ENCODE measurements at regions not wholly inside any gene's neighbourhood (a gene's known extent, or its start where the extent isn't known, plus 50 kb on each side); places are given as distances from the start of the nearest gene placed in this dataset.
A peak's percentile ranks its signal among the peaks of the same experiment; 100 is the strongest.

DNA sequence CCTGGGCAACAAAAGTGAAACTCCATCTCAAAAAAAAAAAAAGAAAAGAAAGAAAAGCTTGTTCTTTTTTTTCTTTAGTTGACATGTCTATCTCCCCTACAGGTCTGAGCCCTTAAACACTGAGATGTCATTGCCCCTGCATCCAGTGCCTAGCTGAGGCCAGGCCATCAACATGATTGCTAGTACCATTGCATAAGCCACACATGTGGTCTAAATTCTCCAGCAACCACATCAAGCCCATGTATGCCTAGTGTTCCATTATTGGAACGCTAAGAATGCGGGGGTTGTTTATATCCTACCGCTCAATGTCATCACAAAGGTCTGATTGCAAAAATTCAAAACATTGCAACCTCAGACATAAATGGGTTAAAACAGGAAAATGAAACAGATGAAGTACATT is 62.7 kb downstream of the NPTX2 start:
- no peak for DNase-seq

DNA sequence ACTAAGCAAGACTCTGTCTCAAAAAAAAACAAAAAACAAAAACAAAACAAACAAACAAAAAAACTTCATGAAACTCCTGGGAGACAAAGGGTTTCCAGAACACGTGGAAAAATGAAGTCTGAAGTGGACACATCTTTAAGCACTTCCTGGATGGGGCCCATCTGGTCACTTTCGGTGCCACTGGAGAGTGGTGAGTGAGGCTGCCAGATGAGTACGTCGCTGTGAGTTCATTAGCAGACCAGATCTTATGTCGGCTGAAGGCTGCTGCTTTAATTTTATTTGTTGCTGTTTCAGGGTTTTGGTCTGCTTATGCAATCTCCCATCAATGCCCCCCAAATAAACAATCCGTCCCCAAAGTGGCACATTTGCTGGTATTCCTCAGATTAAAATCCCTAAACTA is 64.4 kb downstream of the NPTX2 start:
- DNase-seq, result peak; percentile 31

DNA sequence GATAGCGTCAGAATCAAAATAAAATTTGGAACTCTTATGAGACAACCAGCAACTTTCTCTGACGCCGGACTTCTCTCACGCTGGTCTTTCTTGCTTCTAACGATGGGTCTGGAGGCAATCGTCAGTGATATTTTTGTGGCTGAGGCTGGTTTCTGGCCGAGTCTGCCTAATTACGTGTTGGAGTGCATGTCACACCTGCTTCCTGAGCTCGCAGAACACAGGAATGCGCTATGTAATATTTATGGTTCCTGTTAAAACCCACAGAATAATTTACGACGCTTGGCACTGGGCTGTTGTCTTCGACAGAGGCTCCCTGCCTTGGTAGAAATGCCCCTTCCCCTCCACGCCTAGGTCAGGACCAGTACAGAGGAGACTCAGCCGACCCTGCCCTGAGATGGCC is 64.9 kb downstream of the NPTX2 start:
- peak; percentile 90 for DNase-seq

DNA sequence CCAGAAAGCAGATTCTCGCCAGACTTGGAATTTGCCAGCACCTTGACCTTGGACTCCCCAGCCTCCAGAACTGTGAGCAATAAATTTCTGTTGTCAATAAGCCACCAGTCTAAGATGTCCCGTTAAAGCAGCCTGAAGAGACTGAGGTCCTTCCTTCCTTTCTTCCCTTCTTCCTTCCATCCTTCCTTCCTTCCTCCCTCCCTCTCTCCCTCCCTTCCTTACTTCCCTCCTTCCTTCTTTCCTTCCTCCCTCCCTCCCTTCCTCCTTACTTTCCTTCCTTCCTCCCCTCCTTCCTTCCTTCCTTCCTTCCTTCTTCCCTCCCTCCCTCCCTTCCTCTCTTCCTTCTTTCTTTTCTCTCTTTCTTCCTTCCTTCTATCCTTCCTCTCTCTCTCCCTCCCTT is 66.4 kb downstream of the NPTX2 start:
- no peak for DNase-seq

DNA sequence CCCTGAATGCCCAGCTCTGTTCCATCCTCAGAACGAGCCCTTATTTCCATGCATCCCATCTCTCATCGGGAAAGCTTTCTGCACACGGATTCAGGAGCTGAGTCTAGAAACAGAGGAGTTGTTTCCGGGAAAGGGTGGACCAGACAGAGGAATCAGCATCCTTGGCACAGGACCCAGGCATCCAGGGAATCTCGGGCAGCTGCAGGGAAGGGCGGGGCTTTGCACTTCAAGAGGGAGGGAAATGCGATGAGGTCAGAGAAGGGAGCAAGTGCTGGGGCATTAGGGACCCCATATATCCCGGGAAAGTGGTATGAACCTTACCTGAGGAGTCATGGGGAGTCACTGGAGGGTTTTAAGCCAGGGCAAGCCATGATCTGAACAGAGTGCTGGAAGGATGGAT is 68.5 kb downstream of the NPTX2 start:
- no peak for DNase-seq

DNA sequence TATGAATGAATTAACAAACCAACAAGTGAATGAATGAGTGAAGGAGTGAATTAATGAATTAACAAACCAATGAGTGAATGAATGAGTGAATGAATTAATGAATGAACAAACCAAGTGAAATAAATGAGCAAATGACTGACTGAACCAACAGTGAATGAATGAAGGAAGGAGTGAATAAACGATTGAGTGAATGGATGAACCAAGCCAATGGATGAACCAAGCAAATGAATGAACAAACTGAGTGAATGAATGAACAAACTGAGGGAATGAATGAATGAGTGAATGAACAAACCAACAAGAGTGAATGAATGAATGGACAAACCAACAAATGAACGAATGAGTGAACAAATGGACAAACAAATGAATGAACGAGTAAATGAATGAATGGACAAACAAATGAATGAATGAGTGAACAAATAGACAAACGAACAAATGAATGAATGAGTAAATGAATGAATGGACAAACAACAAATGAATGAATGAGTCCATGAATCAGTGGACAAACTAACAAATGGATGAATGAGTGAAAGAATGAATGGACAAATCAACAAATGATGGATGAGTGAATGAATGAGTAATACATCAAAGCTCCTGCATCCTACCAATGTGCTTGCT is 69.5 kb downstream of the NPTX2 start:
- DNase-seq, result no peak

DNA sequence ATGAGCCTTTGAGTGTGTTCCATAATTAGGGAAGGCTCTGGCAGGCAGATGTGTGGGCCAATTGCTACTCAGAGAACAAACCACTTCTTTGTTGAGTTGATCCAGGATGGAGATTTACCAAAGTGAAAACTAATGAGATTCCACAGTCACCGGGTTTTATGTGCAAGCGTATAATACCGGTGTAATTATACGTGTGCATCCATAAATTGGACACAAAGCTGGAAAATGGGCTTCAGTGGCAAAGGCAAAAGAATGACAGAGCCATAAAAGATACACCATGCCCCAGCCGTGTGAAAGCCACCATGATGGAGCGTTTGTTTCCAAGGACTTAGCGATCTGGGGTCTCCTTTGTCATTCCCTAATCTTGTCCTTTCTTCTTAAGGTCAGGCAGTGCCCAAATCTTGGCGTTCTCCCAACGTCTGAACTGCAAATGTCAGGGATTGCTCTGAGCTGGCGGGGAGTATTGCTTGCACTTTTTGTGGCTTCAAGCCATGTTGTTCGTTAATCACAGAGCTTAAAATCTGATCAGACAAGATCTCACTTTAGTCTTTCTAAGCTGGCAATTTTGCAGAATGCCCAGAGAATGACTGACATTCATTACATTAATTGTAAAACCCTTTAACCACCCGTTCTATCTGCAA is 70.1 kb downstream of the NPTX2 start:
- DNase-seq, result peak; percentile 94

DNA sequence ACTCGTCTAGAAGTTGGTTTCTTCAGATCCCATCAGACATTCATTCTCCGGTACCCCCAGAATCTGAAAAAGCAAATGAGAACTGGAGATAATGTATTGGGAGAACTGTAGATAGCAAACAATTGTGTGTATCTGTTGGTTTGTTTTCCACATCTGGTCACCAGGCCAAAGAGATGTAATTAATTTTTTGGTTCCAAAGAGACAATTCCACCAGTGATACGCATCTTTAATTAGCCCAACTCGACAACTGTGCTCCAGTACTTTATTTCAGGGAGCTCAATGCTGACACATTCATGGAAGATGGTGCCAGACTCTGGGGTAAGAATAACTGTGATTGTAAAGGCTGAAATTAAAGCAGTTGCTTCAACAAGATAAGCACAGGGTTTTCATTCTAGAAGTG is 74.5 kb downstream of the NPTX2 start:
- DNase-seq, result no peak

DNA sequence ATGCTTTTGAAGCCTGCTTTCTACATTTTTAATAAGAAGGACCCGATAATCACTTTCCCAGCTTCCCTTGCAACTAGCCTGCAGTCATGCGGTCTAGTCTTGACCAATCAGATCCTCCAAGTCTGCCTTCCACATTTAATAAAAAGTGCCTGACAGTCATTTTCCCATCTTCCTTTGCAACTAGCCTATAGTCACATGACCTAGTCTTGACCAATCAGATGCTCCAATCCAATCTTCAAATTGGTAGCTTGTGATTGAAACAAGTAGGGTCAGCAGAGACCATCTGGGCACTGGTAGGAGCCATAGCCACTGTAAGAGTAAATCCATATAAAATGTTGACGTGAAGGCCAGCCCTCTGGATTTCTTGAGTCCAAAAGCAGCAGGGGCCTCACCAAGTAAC is 80.0 kb downstream of the NPTX2 start:
- no peak for DNase-seq

DNA sequence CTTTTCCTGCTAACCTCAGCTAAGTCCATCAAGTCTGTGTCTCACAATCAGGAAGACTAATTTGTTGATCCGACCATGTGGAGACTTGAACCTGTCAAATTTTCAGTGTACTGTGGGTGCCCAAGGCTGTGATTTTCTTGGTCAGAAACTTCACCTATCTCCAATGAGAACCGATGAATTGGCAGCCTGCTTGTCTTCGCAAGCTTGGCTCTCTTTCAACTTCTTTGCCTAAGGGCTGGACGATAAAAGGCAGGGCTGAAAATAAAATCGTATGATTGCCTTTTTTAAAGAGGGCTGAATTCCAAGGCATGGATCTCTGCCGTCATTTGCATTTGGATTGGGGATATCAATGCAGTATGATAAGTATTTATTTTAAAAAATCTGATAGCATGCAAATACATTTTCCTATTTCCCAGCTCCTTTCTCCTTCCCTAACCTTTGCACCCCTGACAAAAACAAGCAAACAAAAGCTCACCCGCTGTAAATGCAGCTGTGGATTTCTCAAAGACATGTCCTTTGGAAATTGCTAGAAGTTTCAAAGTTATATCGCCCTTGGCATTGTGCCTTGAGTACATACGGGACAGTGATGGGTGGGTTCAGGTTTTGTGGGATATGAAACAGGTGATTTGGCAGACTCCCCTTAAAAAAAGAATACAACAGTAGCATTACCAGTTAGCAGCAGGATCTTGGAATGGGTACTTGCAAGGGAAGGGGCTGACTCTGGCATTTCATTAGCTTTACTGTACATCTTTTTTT is 80.6 kb downstream of the NPTX2 start:
- DNase-seq, result no peak

DNA sequence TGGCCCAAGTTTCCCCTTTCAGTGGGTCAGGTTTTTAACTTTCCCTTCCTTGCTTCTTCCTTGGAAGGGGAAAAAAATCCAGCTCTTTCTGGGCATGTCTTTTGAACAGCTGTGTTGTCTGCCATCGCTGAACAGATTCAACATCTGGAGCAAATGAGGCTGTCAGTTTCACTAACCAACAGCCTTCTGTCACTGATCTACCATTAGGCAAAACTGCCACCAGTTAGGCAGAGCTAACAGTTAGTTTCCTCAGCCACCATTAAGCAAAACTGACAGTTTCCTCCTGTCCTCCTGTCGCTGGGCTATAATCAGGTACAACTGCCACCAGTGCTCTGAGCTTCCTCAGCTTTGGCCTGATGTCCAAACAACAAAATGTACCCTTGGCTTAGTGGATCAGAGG is 81.9 kb downstream of the NPTX2 start:
- DNase-seq, result no peak

DNA sequence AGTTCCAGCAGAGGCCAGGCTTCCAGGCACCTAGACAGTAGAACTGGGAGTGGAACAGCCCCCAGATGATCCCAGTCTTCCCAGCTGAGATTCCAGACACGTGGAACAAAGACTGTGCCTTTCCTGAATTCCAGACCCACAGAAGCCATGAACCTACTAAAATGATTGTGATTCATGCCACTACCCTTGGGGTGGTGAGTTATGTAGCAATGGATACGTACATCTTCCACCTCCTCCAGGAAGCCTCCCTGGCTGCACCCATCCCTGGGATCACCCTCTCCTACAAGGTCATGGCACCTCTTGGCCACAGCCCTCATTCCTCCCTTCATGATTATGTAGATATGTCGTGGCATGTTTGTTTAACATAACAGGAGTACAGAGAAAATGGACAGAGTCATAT is 83.4 kb downstream of the NPTX2 start:
- no peak for DNase-seq

DNA sequence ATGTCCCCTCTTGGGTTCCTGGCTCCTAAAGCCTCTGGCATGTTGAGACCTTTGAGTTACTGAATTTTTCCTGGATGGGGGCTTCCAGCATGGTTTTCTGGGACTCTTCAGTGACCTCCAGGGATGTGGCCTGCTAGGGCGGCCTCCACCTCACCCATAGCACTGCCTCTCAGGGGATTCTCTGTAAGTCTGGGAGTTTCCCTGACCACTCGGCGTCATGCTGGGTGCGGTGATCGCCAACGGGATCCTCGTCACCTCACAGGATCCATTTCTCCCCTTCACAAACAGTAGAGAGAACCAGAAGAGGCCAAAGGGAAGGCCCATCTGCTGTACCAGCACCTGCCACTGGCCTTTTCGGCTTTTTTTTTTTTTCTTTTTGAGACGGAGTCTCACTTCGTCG is 84.3 kb downstream of the NPTX2 start:
- DNase-seq, result no peak

DNA sequence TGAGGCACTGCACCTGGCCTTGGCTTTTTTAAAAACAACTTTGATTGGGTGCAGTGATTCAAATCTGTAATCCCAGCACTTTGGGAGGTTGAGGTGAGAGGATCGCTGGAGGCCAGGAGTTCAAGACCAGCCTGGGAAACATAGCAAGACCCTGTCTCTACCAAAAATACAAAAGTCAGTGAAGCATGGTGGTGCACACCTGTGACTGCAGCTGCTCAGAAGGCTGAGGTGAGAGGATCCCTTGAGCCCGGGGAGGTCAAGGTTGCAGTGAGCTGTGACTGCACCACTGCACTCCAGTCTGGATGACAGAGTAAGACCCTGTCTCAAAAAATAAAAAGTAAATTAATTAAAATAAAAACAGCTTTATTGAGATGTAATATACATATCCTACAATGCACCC is 84.9 kb downstream of the NPTX2 start:
- no peak for DNase-seq

DNA sequence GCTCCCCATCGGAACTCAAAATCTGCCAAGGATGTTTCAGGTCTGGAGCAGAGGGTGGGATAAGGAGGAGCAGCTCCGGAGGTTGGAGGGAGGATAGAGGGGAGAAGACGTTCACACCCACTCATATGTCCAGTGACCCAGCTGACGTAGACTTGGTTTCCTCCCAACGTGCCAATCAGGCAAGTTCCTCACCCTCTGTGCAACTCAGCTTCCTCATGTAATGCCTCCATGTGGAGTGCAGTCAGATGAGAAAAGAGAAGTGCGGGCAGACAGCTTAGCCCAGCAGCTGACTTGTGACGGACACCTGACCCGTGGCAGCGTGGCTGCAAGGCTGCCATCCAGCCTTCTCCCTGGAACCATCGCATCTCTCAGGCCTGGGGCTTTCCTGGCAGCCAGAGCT is 86.8 kb downstream of the NPTX2 start:
- DNase-seq, result no peak

DNA sequence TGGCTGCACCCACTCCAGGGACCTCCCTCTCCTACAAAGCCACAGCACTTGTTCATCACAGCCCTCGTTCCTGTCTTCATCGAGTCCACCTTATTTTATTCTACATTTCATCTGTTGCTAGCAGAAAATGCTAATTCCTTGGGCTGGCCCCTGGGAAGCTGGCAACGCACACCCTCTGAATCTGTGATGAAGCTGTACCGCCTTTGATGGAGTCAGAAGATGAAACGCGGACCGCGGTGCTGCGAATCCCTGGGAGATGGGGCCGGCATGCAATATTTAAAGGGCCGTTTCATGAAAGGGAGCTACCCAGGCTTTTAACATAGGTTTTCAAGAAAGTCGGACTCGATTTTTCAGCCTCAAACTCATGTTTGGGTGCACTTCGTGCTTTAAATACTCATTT is 88.5 kb downstream of the NPTX2 start:
- DNase-seq, result no peak

DNA sequence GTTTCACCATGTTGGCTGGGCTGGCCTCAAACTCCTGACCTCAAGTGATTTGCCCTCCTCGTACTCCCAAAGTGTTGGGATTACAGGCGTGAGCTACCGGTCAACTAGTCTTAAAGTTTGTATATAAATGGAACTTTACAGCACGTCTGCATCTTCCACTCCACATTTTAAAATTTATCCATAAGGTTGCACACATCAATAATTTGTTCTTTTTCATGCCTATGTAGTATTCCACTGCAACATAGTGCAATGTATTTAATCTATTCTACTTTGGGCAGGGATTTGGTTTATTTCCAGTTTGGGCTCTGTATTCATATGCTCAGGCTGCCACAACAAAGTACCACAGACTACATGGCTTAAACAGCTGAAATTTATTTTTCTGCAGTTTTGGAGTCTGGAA is 90.0 kb downstream of the NPTX2 start:
- DNase-seq, result no peak

DNA sequence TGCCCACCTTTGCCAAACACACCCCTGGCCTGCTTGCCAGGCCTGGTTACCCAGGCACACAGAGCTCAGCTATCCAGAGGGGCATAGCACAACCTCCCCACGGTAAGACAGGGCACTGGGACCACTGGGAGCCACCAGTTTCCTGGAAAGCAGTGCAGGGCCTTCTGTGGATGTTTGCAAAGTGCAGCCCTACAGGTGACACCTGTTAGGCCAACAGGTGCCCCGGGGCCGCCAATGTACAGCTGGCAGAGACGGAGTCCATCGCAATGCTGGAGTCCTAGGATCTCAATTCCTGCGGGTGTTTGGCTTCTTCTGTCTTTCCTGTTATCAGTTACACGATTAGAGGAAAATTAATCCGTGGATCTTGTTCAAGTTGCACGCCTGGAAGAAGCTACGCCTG is 94.9 kb downstream of the NPTX2 start:
- no peak for DNase-seq

DNA sequence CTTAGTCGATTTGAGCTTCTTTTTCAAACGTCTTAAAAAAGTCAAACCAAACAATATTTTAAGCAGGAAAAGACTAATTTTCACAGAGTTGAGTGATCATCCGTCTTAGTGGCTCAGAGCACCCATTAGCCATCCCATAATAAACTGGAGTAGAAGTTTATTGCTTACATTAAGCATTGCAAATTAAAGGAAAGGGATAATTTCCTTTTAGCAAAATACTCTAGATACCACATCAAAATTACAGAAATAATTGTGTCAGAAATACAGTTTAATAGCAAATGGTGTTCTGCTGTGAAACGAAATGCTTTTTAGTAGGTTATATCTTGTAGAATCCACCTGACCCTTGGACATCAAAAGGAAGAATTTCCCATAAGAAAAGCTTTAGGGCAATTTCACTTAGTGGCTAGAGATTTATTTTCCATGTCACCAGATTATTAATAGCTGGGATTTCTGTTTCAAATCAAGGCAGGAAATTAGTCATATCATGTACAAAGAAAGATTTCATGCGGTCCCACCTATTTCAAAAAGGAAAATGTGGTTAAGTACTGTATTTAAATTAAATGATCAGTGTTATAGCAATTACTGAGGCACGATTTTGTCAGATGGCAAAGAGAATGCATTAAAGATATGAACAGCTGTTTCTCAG is 96.2 kb downstream of the NPTX2 start:
- DNase-seq, result no peak

DNA sequence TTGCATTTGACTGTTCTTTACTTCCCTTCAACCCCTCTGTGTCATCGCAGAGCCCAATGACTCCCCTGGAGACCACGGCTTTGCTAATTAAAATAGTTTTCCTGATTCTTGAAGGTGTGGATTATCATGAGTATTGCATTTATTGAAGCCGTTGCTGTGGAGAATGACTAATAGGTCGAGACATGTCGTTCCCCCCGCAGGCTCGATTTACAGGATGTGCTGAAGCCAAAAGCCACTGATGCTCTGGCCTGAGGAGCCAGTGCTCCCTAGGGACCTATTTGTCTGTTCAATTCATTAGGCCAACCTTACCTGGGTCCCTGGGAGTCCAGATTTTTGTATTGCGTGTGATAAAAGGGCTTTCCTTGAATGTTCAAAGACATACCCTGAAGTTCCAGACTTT is 102.3 kb downstream of the NPTX2 start:
- no peak for DNase-seq

DNA sequence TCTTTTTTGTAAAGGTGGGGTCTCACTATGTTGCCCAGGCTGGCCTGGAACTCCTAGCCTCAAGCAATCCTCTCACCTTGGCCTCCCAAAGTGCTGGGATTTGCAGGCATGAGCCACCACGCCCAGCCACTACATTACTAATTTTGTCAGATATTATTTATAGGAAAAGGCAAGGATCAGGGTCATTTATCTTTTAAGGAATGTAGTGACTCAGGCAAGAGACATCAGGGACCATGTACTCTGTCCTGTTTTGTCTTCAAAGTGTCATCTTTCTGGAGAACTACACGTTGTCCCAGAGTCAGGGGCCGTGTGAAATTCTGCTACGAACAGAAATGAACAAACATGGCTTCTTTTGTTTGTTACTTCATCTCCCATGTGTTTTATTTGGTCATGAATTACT is 105.3 kb downstream of the NPTX2 start:
- DNase-seq, result no peak

DNA sequence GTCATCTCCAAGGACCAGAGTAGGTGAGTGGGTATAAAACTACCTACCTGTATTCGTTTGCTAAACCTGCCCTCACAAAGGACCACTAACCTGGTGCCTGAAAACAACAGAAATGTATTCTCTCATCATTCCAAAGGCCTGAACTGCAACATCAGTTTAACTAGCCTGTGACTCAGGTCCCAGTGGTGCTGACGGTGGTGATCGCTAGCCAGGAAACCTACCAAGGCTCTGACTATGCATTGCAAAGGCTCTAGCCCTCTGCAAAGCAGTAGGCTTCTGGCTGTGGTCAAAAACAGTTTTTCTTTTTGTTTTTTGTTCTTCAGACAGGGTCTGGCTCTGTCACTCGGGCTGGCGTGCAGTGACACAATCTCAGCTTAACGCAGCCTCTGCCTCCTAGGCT is 107.5 kb downstream of the NPTX2 start:
- DNase-seq, result no peak

DNA sequence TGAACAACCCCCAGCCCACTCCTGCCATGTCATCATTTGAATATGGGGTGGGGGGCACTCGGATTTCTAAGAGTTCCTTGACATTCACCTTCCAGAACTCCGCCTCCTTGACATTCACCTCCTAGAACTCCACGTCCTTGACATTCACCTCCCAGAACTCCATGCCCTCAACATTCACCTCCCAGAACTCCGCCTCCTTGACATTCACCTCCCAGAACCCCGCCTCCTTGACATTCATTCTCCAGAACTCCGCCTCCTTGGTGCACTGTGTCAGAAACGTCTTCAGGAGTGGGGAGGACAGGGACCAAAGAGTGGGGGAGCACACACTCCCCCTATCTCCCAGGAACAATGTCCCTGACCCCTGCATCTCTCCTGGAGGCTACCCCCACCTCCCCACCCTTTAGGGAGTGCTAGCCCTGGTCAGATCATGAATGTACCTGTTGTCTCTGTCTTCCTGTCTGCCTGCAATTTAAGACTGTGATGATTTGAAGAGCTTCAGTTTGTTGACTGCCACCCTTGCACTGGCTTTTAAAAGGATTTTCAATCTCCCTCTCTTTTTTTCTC is 110.1 kb downstream of the NPTX2 start:
- no peak for DNase-seq

DNA sequence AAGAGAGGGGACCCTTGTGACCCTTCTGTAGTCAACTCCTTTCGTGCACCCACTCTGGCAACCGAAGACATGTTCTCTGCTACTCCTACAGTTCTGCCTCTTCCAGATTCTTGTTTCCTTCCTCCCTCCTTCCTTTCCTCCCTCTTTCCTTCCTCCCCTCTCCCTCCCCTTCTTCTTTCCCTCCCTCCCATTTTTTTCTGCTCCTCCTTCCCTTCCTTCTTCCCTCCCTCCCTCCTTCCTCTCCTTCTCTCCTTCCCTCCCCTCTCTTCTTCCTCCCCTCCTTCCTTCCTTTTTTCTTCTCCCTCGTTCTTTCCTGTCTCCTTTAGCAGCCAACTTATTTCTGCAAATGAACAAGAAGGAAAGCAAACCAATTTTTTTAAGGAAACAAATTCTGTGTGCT is 111.5 kb downstream of the NPTX2 start:
- no peak for DNase-seq

All from NCI-H1105 treated with DMSO at 0.1 percent for 48 hours (cell line).